ENCODE measurements at regions not wholly inside any gene's neighbourhood (a gene's known extent, or its start where the extent isn't known, plus 50 kb on each side); places are given as distances from the start of the nearest gene placed in this dataset.
A peak's percentile ranks its signal among the peaks of the same experiment; 100 is the strongest.
"Not testable (repeated sequence)": the region's sequence is repeated elsewhere in the genome, so short reads cannot be mapped to it uniquely, and the experiment has no call there.

DNA sequence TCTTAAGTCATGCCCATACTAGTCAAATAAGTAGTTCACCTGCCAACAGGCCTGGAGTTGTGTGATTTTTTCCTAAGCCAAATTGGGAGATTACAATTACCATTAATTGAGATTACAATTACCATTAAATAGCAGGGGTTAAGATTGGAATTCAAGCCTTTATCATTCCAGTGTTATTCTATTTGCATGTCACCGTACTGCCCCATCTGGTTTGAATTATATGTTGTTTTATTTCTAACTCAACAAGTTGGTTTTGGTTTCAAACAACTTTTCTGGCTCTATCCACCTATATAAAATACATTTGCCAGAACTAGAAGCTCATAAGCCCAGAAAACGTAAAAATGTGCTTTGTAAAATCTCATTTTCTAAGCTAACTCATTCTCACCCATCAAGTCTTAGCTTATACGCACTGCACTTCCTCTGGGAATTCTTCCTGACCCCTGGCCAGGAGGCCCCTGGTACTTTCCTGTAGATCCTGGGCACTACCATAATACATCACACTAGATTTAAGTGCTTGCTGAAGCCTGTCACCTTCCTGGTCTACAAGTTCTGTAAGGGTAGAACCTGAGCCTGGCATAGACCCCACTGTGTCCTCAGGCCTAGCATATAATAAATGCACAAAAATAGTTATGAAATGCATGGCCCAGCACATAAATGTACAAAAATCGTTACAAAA is 242.0 kb upstream of the TRPM3 start:
- no peak for DNase-seq (ENCODE audit: low read depth)

DNA sequence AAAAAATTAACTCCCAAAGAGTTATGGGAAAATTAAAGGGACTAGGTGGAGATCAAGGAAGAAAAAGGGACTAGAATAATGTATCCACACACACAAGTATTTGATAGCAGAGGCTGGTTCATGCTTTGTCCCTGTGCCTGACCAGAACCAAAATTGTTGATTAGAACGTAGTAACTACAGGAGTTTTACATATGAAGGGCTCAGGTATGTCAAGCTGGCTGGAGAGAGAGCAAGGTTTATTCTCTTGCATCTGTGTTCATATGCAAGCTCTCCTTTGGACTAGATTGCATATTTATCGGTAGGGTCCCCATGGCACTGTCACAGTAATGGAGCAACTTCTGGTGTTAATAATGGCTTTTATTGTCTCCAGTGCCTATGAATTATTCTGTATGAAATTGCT is 239.9 kb upstream of the TRPM3 start:
- DNase-seq (ENCODE audit: low read depth), result no peak

DNA sequence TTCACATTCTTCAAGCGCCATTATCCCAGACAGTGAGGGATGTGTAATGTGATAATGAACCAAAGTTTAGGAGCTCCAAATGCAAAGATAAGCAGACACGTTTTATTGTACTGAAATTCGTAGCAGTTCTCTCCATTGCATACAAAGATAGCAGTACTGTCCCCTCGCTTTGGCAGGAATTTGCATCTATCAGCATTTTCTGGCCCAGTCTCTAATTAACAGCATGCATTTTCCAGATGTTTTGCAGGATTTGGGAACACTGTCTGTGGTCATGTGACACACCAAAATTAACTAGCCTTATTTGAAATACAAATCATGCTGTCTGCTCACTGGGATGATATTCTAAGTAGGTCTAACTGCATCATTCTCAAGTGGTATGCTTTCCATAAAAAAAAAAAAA is 235.9 kb upstream of the TRPM3 start:
- DNase-seq (ENCODE audit: low read depth), result no peak

DNA sequence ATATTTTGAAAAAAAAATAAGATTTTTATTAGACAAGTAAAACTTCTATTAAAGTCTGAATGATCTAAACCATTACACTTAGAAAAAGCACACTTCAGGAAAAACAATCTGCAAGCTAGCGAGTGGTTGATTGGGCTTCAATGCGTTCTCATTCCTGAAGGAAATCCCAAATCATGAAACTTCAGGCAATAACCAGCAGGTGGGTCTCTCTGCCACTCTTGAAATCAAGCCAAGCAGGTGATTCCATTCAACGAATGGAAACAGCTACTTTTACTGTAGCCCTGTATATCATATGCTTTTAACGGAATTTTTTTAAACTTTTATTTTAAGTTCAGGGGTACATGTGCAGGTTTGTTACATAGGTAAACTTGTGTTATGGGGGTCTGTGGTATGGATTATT is 234.5 kb upstream of the TRPM3 start:
- DNase-seq (ENCODE audit: low read depth), result no peak

DNA sequence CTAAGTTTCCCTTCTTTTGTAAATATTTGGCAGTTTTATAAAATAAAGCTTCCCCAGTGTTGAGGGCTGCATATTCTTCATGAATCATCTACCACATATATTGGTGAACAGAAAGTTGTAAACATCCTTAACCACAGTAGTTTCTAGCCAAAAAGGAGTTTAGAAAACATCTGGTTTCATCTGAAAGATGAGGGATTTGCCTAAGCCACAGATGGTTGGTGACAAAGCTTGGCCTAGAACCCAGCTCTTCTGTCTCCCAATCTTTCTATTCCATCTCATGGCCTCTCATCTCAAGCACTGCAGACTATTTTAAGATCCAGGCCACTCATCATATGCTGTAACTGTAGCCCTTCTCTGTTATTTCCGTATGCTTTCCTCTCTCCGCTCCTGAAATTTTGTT is 232.3 kb upstream of the TRPM3 start:
- DNase-seq (ENCODE audit: low read depth), result peak; percentile 88

DNA sequence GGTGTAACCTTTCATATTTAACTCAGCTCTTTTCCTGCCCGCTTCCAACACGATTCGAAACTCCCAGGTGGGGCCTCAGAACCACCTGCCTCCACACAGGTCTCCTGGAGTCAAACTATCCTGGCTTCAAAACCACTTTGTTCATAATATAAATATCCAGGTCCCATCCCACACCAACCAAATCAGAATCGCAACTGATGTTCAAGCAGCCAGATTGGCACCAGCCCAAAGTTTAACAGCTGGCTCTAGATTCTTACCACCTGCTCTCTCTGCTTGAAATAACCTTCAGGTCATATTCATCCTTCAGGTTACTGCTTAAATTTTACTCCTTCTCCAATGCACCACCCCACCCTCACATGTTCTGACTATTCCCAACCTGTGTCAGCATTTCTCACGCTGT is 231.4 kb upstream of the TRPM3 start:
- no peak for DNase-seq (ENCODE audit: low read depth)

DNA sequence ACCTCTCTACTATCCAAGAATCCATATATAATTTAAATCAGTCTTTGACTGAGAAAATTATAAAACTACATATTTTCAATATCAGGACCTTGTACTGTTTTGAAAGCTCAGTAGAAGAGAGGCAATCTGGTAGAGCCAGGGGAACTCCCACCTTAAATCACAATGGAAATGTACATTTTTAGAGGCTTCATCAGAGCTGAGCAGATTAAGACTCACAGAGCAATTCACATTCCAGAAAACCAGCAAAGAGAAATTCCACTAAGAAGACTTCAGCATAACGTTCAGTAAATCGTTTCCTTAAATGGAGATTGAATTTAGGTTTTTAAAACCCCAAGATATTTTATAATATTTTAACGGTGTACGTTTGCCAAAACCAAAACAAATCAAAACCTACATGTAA is 227.8 kb upstream of the TRPM3 start:
- DNase-seq (ENCODE audit: low read depth), result peak; percentile 51

DNA sequence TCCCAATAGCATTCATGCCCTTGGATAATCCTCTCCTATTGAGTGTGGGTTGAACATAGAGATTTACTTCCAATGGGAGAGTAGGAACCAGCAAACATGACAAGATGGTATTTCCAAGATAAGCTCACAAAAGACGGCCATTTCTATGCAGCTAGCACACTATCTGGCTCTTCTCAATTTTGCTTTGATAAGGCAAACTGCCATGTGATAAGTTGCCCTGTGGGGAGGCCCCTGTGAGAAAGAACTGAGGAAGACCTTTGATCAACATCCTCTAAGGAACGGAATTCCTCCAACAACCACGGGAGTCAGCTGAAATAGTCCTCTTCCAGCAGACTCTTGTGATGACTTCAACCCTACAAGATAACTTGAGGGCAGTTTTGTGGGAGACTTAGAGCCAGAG is 211.9 kb upstream of the TRPM3 start:
- no peak for DNase-seq (ENCODE audit: low read depth)

DNA sequence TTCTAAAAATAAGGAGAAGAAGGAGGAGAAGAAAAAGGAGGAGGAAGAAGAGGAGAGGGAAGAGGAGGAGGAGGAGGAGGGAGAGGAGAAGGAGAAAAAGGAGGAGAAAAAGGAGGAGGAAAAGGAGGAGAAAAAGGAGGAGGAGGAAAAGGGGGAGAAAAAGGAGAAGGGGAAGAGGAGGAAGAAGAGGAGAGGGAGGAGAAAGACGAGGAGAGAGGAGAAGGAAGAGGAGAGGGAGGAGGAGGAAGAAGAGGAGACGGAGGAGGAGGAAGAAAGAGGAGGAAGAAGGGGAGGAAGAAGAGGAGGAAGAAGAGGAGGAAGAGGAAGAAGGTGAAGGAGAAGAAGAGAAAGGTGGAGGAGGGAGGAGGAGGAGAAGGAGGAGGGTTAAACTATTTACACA is 210.2 kb upstream of the TRPM3 start:
- DNase-seq (ENCODE audit: low read depth), result no peak

DNA sequence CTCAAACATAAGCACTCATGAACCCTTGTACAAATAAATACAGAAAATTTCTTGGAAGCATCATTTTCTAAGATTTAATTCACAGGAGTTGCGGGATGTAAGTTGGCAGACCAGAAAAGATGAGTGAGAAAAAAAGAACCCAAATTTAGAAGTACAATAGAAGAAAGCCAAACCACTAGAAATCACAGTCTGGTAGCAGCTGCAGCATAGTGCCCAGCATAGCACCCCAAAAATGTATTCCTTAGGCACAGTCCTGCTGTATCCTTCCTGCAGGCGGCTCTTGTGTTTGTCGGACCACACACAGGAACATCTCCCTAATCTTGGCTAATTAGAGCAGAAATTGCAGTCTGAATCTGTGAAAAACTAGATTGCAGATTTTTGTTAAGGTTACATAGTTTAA is 208.5 kb upstream of the TRPM3 start:
- DNase-seq (ENCODE audit: low read depth), result no peak

DNA sequence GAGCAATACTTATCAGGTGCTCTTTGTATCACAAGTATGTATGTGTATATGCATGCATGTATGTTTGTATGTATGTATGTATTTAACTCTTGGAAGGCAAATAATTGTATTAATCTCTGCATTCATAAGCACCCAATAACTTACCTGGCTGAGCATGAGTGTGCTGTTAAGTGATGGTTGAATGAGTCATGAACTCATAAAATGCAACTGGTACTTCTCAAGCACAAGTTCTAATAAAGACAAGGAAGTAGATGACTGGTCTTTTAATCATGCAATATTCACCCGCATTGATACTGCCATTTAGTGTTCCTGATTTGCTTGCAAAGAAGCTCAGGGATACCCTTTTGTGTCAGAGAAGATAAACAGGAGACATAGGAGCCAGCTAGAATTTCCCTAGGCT is 204.9 kb upstream of the TRPM3 start:
- no peak for DNase-seq (ENCODE audit: low read depth)

DNA sequence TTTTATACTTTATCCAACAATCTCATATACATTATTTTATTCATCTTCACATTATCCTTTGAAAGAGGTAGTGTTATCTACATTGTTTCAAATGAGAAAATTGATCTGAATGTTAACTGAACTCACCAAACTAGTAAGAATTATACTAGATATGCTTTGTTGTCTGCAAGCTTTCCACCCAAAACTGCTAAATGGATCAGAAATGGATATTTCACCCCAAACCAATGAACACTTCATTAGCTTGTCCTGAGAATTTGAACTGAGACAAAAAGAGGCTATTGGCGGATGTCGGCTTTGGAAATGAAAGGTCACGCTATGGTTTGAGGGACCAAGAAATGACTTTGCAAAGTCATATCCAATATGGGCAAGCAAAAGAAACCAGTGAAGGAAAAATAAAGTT is 201.9 kb upstream of the TRPM3 start:
- no peak for DNase-seq (ENCODE audit: low read depth)

DNA sequence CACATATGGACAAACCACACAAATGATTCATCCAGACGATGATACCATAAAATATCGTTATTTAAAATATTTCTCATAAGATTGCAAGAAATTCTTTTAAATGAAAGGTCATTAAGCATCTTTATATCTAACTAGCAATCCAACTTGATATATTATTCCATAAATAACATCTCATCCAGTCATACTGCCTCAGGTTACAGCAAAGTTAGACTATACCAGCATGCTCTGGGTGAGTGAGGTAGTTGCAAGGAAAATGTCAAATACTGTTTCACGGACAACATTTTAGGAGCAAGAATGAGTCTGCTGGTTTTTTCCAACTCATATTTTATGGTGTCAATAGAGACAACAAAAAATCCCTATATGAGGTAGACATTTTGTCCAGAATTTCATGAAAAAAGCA is 200.9 kb upstream of the TRPM3 start:
- DNase-seq (ENCODE audit: low read depth), result no peak

DNA sequence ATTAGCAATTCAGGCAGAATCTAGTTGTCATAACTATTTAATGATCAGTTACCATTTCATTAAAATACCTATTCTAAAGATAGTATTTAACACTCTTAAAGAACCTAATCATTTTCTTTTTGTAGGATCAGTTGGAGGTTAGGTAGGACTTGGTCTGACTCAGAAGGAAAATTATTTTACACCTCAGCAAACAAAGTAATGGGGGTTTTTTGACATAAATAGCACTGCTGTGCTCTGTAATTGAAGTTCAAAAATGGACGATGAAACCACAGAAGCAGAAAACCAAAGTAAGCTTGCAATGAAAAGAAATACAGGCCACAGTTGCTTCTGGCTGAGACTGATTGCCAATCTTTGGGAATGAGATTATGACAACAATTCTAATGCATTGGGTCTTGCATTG is 187.0 kb upstream of the TRPM3 start:
- DNase-seq (ENCODE audit: low read depth), result no peak

DNA sequence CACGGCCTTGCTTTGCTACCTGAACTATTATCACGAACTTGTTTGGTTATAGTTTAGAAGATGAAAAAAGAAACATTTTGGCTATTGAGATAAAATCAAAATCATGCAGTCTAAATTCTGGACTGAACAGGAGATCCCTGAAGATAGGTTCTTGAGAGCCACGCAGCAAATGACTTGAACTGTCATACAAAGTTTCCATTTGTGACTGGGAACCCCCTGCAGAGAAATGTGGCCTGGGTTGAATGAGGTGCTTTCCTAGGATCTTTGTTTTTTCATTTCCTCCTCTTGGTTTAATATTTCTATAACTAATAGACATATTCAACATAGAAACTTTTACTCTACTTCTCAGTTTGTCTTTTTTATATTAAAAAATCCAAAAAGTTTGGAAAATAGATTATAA is 184.7 kb upstream of the TRPM3 start:
- DNase-seq (ENCODE audit: low read depth), result no peak

DNA sequence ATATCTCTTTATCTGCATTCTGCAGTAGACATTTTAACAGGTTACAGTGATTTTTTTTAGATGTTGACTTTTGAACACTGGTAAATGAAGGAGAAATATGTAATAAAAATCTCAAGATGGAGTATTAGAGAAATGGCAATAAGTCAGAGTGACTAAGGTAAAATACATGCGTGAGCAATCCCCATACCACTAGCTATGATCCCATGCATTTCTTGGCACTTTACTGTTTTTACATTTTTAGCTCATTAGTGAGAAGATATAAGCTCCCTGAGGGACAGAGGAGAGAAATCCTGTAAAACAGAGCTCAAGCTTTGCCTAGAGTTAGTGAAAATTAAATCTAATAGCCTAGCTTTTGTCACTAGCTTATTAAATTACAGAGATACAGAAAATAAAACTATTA is 181.9 kb upstream of the TRPM3 start:
- DNase-seq (ENCODE audit: low read depth), result no peak

DNA sequence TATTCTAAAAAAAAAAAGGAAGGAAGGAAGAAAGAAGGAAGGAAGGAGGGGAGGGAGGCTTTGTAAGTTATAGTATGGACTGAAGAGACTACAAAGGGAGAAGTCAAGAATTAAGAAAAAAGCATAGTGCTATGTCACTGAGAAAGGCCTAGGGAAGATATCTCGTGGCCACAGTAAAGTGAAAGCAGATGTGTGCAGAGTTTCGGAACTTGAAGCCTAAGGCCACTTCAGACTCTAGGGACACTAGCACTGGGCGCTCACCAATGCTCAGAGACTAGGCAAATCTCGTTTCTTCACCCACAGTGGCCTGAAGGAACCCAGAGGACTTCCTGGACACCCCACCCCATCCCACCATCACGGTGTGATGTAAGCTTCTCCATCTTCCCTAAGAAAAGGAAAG is 181.4 kb upstream of the TRPM3 start:
- peak; percentile 15 for DNase-seq (ENCODE audit: low read depth)

DNA sequence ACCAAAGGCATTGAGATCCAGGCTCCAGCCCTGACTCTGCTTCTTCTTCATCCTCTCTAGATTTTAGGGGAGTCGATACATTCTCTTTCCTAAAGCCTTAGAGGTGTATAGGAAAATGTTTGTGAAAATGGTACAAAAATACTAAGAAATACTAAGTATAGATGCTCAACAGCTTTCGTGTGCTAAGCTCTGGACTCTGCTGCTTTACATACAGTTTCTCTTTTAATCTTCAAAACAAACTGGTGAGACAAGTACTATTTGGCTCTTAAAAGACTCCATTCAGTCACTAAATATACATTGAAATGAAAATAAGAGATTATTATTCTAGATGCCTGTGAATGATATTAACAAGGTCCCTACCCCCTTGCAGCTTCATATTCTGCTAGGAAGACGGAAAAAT is 174.5 kb upstream of the TRPM3 start:
- DNase-seq (ENCODE audit: low read depth), result no peak

DNA sequence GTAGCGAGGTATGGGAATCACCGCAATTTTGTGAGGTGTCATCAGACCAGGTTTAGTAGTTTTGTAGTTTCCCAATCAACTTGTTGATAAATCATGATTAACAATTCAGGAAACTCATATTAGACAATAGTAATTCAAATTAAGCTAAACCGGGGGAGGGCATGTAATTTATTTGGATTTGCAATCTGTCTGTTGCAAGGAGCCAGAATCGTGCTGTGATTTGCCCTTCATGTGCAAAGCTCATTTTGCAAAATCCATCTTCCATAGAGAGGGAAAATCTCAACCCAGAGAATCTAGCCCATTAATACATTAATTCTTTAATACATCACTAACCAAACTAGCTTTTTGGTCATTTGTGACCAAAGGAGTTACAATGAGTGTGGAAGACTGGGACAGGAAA is 164.7 kb upstream of the TRPM3 start:
- no peak for DNase-seq (ENCODE audit: low read depth)

DNA sequence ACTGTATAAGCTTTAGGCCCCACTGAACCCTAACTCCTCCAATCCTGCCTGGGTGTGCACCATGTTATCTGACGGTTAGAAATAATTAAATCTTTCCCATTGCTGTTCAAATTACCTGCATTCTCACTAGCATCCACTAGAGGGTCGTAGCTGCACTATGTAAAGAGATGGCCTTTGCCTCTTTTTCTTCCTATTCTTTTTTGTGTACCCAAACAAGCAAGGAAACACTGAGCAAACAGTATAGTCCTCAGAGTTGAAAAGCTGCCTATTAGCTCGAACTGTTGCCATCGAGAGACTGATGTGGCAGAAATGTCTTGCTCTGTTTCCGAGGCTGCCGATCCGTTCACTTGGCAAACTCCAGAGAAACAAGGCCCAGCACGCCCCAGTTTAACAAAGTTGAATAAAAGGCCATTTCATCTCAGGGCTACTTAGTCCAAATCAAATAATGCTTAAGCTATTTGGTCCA is 163.8 kb upstream of the TRPM3 start:
- peak; percentile 35 for DNase-seq (ENCODE audit: low read depth)

DNA sequence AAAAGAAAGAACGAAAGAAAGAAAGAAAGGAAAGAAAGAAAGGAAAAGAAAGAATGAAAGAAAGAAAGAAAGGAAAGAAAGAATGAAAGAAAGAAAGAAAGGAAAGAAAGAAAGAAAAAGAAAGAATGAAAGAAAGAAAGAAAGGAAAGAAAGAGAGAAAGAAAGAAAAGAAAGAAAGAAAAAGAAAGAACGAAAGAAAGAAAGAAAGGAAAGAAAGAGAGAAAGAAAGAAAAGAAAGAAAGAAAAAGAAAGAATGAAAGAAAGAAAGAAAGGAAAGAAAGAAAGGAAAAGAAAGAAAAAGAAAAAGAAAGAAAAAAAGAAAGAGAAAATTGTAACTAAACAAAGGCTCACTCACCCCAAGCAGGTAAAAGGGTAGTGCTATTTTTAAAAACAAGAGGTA is 160.7 kb upstream of the TRPM3 start:
- not testable (repeated sequence) for DNase-seq (ENCODE audit: low read depth)

DNA sequence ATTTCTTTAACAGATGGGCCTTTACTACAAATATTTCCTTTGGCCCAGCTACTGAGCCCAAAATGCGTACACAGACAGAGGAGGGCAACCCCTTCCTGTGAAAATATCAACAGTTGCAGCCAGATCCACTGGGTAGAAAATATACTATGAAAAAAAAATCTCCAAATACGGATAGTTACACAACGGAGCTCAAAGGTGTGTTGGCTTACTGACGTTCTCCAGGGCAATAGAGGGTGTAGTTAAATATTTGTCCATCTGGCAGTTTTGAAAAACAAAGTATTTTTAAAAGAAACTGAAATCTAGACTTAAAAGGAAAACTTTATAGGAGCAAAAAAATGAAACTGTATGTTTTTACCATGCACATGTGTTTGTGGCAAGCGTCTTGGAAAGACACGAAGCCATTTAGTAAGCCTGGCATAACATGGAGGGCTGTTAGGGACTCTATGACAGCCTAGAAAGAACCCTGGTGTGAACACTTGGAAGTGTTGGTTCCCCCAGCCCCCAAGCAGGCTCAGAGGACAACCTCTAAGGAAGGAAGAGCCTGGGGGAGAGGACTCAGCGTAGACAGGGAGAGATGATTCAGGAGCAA is 157.8 kb upstream of the TRPM3 start:
- DNase-seq (ENCODE audit: low read depth), result no peak

DNA sequence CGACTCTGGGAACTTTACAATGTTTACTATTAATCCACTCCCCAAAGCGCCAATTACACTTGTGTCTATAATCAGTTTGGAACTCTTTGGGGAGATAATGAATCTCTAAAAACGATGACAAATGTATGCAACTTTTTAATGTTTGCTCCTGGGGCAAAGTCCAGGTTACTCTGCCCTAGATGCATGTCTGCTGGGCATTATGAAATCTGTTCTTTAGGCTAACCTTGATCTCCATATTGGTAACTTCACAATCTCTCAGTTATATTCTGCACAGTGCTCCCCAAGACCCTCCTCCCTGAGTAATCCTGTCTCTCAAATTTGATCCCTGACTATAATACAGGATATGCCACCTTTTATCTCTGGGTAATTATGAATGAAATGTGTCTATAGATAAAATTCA is 152.2 kb upstream of the TRPM3 start:
- DNase-seq (ENCODE audit: low read depth), result no peak

DNA sequence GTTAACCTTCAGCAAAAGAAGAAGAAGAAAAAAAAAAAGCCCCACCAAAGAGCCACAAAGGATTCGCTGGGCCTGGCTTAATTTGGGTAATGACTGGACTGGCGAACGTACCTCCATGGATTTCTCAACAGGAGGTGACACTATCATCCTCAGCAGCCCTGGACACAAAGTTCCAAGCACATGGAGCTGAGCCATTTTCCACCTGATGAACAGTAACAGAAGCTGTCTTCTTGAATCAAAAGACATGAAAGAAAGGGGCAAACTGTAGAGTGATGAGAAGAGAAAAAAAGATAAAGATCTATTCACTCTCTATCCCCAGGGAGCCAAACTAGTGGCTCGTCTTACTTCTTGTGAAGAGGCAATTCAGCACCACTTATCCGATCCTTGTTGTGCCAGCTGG is 150.2 kb upstream of the TRPM3 start:
- no peak for DNase-seq (ENCODE audit: low read depth)

Data from GM04504 (cell line).